ENCODE measurements at regions not wholly inside any gene's neighbourhood (a gene's known extent, or its start where the extent isn't known, plus 50 kb on each side); places are given as distances from the start of the nearest gene placed in this dataset.

DNA sequence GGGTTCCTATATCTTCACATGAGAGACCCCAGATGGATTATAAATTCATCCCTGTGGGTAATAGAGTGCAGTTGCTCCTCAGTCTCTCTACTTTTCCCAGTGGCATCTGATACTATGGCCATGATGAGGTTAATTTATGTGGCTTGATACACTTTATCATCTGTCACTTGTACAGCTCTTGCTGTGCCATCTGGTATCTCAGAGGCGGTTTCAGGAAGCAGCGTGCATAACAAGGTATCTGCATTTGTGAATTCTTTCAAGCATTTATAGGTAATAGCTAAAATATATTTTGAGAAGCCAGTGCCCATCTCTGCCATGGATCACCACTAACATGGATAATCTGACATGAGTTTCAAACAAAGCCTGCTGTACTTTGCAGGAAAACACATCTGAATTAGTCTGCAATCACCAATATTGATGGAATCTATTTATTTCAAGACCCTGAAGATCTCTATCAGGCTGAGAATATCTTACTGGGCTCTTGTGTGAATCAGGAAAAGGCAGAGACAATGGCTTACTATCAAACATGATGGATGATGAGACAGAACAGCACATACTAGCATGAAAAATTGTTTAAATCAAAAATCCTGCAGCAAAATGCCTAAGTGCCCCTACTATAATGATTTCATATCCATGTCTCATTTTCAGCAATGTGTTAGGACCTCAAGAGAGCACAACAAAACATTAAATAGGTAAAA, 548.7 kb upstream of the MAP3K7 start:
- FAIRE-seq (no peak), DNase-seq (ENCODE audit: low read depth, low spot score) (no peak)
- H3K4me1 ChIP-seq (ENCODE audit: control insufficient read depth, extremely low read depth, insufficient read depth, low read length): no peaks in the 10 kb centered on the region
- H2AFZ ChIP-seq (ENCODE audit: control insufficient read depth, low read length): no peak overlapping the region
- no peak overlapping the region for H3K27ac ChIP-seq (ENCODE audit: control insufficient read depth, insufficient read depth, low read length)
- no peaks in the 10 kb centered on the region for H3K9me3 ChIP-seq (ENCODE audit: control insufficient read depth, low read depth, low read length)
- dilution Hi-C loops (cut with MboI; ENCODE audit: extremely low pct_ligation_motif_present, low sequenced_read_pairs): no loop called here
- no peaks in the 10 kb centered on the region for H3K79me2 ChIP-seq (ENCODE audit: control insufficient read depth, insufficient read depth, low read length)
- H4K20me1 ChIP-seq (ENCODE audit: control insufficient read depth, extremely low read depth, insufficient read depth, low read length): no peaks in the 10 kb centered on the region
- TF ChIP-seq EZH2 (IDR thresholded peaks at IDR 0.05; ENCODE audit: low read length) (no peak), CTCF (optimal IDR thresholded peaks at IDR 0.05 in 1 of 3, IDR thresholded peaks at IDR 0.05 in 1 of 3, conservative IDR thresholded peaks at IDR 0.05 in 1 of 3; ENCODE audit: extremely low read depth in 1 of 3, insufficient read depth in 2 of 3, low read length in 3 of 3) (no peak)
- H3K4me3 ChIP-seq (ENCODE audit: control insufficient read depth in 2 of 3, extremely low read depth in 1 of 3, insufficient read depth in 2 of 3, low read depth in 1 of 3, low read length in 3 of 3): no peak overlapping the region
- no peak overlapping the region for H3K4me2 ChIP-seq (ENCODE audit: control insufficient read depth, extremely low read depth, insufficient read depth, low read depth, low read length)
- no peak overlapping the region for H3K9ac ChIP-seq (ENCODE audit: control insufficient read depth, extremely low read depth, insufficient read depth, low read length)
- H3K9me1 ChIP-seq (ENCODE audit: control insufficient read depth, extremely low read depth, insufficient read depth, low read length): no peaks in the 10 kb centered on the region
- H3K36me3 ChIP-seq (ENCODE audit: control insufficient read depth in 2 of 2, extremely low read depth in 1 of 2, insufficient read depth in 2 of 2, low read length in 2 of 2): no peaks in the 10 kb centered on the region
- no peaks in the 10 kb centered on the region for H3K27me3 ChIP-seq (ENCODE audit: control insufficient read depth, extremely low read depth, insufficient read depth, low read length)

GRCh38 chr6:91132461-91132860, 545.6 kb upstream of the MAP3K7 start:
- H3K4me1 ChIP-seq (ENCODE audit: control insufficient read depth, extremely low read depth, insufficient read depth, low read length): no peaks in the 10 kb centered on the region
- dilution Hi-C loops (cut with MboI; ENCODE audit: extremely low pct_ligation_motif_present, low sequenced_read_pairs): no loop called here
- no peak overlapping the region for H3K27ac ChIP-seq (ENCODE audit: control insufficient read depth, insufficient read depth, low read length)
- H4K20me1 ChIP-seq (ENCODE audit: control insufficient read depth, extremely low read depth, insufficient read depth, low read length): no peaks in the 10 kb centered on the region
- TF ChIP-seq EZH2 (IDR thresholded peaks at IDR 0.05; ENCODE audit: low read length): no peak
- TF ChIP-seq CTCF (optimal IDR thresholded peaks at IDR 0.05 in 1 of 3, IDR thresholded peaks at IDR 0.05 in 1 of 3, conservative IDR thresholded peaks at IDR 0.05 in 1 of 3; ENCODE audit: extremely low read depth in 1 of 3, insufficient read depth in 2 of 3, low read length in 3 of 3): no peak
- H3K9ac ChIP-seq (ENCODE audit: control insufficient read depth, extremely low read depth, insufficient read depth, low read length): no peak overlapping the region
- no peak overlapping the region for H3K4me2 ChIP-seq (ENCODE audit: control insufficient read depth, extremely low read depth, insufficient read depth, low read depth, low read length)
- H2AFZ ChIP-seq (ENCODE audit: control insufficient read depth, low read length): no peak overlapping the region
- no peaks in the 10 kb centered on the region for H3K36me3 ChIP-seq (ENCODE audit: control insufficient read depth in 2 of 2, extremely low read depth in 1 of 2, insufficient read depth in 2 of 2, low read length in 2 of 2)
- no peaks in the 10 kb centered on the region for H3K27me3 ChIP-seq (ENCODE audit: control insufficient read depth, extremely low read depth, insufficient read depth, low read length)
- no peaks in the 10 kb centered on the region for H3K9me1 ChIP-seq (ENCODE audit: control insufficient read depth, extremely low read depth, insufficient read depth, low read length)
- DNase-seq (ENCODE audit: low read depth, low spot score): no peak
- no peaks in the 10 kb centered on the region for H3K79me2 ChIP-seq (ENCODE audit: control insufficient read depth, insufficient read depth, low read length)
- peak; percentile 77 for FAIRE-seq
- no peaks in the 10 kb centered on the region for H3K9me3 ChIP-seq (ENCODE audit: control insufficient read depth, low read depth, low read length)
- H3K4me3 ChIP-seq (ENCODE audit: control insufficient read depth in 2 of 3, extremely low read depth in 1 of 3, insufficient read depth in 2 of 3, low read depth in 1 of 3, low read length in 3 of 3): no peak overlapping the region

Measured in keratinocyte (primary cell).